NCI-H1694 (cell line): ENCODE measurements at regions not wholly inside any gene's neighbourhood (a gene's known extent, or its start where the extent isn't known, plus 50 kb on each side); places are given as distances from the start of the nearest gene placed in this dataset.

Experiments
- DNase-seq: peaks from one replicate; lab custom pipeline; 2025; lab: John Stamatoyannopoulos, UW

DNA sequence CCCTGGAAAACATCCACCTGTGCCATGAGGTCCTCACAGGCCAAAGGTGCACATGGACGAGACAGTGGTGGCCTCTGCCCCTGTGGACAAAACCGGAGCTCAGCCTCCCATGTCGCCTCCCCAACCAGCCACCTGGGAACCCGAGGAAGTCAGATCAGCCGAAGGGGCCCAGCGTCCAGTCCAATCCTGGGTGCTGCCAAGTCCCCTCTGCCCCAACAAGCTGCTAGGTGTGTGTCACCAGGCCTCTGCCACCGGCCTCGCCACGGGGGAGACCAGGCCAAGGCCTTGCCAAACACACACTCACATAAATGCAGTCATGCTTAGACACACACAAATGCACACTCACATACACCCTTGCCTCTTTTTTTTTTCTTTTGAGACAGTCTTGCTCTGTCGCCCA lies 167.8 kb downstream of the RBFOX3 start:
- no peak for DNase-seq

DNA sequence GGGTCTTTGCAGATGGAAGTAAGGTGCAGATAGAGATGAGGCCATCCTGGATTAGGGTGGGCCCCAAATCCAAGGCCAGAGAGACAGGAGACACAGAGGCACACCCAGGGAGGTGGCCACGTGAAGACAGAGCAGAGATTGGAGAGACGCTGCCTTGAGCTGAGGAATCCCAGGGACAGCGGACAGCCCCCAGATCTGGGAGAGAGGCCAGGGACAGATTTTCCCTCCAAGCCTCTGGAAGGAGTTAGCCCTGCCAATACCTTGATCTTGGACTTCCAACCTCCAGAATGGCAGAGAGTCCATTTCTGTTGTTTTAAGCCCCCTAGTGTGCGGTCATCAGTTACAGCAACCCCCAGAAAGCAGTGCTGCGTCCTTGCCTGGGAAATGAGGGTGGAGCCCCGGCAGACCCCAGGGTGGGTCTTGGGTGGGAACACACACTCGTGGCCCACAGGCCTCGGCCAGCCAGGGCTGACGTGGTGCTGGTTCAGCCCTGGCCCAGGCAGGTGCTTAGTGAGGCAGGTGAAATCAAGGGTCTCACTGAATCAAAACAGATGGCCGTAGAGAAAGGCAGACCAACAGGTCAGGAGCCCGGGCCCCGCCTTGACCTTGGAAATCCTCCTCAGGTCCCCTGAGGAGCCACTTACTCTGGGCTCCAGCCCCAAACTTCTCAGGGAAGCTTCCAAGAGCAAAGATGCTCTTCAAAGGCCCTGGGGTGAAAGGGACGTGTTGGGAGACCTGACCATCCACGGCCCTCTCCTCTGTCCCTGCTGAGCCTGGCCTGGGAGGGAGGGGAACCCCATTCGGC lies 169.3 kb downstream of the RBFOX3 start:
- no peak for DNase-seq

DNA sequence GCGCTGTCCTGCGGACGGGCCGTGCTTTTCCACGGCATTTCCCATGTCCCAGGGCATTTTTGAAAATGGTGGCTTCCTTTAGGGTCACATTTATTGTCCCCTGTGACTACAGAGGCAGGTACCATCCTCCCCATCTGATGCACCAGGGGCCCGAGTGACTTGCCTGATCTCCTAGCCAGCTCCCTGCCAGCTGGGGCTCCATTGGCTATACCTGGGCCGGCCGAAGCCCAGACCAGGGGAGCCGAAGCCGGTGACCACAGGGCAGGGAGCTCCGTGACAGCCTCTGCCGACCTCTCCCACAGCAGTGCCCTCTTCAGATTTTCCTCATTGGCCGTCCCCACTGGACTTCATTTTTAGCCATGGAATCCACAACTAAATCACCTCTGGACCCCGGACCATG lies 170.6 kb downstream of the RBFOX3 start:
- DNase-seq = no peak

DNA sequence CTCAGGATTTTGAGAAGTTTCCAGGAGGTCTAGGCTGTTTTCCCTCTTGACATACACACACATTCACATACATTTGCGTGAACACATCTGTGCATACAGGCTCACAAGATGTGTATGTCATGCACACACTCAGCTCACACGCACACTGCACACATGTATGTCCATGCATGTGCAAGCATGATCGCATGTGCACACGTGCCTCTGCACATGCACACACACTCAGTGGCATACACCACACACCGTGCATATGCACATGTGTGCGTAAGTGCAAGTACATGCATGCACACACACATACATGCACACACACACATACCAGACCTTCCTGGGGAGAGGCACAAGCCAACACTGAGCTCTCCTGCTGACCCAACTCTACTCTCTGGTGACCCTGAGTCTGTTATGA lies 171.4 kb downstream of the RBFOX3 start:
- no peak for DNase-seq

DNA sequence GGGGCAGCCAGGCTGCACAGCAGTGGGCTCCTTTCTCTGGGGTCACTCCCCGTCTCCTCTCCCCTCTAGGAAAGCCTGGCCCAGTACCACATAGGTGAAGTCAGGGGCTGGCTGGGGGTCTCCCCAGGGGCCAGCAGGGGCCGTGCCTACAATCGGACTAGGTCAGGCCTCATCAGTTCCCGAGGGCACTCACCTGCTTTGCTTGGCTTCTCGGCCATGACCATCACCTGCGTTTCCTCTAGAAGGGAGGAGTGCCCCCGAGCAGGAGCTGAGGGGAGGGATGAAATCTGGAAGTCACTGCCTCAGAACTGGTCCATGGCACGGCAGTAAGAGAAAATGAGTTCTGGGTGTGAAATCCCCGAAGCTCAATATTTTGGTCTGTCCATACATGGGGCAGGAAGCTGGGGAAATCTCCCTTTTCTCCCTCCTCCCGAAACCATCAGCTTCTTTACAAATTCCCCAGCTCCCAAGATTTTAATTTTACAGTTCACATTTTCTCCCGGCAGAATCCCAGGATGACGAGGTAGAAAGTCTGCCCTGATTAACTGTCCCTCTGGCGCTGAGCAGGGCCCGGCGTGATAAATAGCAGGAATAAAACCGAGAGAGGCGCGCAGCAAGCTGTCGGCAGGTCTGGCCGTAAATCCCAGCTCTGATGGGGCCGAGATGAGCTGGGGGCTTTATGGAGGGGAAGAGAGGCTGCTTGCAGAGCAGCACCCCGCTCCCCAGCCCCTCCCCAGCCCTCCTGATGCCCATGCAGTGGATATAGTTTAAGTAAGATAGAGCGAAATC lies 172.1 kb downstream of the RBFOX3 start:
- DNase-seq = no peak

DNA sequence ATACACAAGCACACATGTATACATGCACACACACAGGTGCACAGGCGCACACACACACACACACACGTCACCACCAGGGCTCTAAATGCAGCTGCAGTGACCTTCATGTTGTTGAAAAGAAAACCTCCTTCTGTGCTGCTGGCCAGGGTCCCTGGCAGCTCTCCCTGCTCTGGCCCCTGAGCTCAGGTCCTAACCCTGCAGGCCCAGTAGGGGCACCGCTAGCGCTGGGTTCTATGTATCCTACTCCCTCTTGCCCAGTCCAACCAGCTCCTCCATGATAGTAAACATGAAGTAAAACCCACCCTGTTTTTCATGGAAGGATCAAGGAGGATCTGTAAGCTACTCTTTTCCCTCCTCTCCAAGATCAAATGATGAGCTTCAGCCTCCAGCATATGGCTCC lies 172.8 kb downstream of the RBFOX3 start:
- no peak for DNase-seq

DNA sequence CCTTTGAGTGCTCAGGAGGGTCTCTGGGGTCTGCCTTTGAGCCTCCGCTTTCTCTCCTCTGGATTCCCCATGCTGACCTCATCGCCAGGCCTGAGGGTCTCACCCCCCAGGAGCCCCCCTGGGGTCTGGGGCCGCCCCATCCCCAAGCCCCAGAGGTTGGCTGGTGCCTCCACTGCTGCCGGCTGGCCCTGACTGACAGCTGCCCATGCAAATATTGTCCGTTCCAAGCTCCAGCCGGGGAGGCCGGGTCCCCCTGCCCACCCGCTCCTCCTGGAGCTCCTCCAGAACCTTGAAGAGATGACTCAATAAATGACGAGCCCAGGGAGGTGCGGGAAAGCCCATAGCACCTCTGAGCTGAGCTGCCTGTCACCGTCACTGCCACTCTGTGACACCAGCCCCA lies 173.8 kb downstream of the RBFOX3 start:
- no peak for DNase-seq

DNA sequence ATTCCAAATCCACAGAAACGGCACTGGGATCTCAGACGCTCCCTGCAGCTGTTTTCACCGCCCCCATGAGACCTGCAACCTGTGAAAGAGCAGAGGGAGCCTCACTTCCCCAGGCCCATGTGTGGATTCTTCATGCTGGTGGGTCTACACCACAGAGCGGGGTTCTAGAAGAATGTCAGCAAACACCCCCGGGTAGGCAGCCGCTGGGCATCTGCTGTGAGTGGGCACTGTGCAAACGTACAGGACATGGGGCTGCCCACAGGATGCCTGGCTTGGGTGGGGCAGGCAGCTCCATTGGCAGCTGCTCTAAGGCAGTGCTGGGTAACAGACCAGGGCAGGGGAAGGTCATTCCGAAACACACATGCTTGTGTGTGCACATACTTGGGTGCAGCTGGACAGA lies 174.9 kb downstream of the RBFOX3 start:
- no peak for DNase-seq

DNA sequence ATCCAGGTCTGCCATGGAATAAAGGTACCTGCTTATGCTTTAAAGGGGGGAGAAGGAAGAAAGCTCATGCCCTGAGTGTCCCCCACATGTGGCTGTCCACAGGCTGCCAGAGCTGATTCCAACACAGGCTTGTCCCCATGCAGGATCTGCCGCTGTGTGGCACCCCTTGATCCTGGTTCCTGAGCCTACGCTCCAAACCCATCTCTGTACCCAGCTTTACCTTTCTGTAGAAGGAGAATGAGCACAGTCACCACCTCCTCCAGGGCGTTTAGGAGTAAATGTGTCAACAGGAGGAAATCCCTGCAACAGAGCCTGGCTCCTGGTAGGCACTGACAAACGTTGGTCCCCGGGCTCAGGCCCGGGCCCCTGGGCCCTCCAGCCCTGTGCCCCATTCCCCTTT lies 175.6 kb downstream of the RBFOX3 start:
- no peak for DNase-seq

DNA sequence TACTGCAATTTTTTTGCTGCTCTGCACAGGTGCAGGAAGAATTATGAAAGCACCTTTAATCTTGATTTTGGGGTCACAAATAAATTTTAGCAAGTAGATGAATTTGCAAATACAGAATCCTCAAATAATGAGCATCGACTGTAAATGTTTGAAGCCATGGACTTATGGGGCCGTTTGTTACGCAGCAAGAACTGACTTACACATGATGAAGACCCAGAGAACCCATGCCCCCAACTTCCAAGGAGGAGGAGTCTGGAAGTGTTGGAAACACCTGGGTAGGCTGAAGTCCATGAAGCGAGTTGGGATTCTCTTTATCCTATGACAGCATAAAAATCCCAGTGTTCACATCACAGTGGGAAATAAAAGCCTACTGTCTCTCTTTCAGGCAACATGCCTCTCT lies 176.6 kb downstream of the RBFOX3 start:
- DNase-seq = no peak

DNA sequence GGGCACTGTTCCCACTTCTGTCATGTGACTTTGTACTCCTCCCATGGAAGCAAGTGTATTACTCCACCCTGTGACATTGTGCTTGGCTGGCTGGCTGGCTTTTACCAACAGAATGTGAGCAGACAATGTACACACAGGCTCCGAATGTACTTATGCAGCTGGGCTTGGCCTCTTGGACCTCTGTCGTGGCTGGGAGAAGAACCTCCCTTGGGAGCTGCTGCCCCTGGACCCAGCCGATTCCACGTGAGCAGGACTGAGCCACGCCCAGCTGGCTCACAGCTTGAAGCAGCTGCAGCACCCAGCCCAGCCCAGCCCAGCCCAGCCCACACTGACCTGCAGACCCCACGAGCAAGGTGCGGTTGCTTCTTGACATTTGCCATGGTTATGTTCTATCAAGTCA lies 177.5 kb downstream of the RBFOX3 start:
- DNase-seq = no peak

DNA sequence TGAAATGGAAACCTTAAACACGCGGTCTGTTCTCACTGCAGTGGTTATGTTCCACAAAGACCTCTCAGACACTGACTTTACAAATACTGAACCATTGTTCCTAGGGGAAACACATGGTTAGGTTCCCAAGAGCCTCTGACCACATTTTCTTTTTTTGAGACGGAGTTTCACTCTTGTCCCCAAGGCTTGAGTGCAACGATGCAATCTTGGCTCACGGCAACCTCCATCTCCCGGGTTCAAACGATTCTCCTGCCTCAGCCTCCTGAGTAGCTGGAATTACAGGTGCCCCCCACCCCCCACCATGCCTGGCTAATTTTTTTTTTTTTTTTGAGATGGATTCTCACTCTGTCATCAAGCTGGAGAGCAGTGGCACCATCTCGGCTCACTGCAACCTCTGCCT lies 179.7 kb downstream of the RBFOX3 start:
- no peak for DNase-seq

DNA sequence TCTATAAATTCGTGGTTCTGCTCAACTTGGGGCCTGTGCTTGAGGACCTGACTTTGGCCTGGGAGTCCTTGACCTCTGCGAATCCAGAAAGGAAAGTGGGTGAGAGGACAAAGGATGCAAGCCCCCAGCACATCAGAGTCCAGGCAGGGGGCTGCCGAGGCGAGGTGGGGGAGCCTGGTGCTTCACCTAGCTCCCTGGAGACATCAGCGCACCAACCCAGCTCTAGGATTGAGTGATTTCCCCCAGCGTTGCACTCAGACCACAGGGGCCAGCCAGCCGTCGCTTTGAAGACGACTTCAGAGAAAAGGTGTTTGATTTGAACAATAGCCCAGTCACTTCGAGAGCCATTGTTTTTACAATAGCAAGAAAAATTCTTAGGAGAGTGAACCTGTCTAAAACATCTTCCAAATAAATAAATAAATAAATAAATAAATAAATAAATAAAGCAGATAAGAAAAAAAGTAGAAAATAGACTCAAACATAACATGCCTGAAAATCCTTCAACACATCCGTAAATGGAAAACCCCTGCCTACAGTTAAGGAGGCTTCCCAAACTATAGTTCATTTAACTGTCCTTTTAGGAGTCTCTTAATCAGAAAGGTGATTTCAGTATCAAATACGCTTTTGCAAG lies 180.9 kb downstream of the RBFOX3 start:
- DNase-seq = no peak

DNA sequence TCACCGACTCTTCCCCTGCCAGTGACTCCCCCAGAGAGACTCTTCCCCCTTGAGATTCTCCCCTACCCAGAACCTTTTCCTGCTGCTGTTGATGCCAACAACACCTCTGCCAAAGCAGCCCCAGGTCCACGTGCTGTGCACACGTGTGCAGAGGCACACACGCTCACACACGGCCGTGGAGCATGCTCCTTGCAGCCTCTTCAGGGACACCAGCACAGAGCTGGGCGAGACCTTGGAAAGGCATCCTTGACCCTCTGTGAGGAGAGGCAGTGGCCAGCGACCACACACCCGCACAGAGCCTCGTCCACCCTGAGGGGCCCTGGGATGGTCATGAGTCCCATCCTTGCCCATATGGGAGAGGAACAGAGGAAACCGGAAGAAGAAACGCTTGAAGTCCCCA lies 181.9 kb downstream of the RBFOX3 start:
- no peak for DNase-seq

DNA sequence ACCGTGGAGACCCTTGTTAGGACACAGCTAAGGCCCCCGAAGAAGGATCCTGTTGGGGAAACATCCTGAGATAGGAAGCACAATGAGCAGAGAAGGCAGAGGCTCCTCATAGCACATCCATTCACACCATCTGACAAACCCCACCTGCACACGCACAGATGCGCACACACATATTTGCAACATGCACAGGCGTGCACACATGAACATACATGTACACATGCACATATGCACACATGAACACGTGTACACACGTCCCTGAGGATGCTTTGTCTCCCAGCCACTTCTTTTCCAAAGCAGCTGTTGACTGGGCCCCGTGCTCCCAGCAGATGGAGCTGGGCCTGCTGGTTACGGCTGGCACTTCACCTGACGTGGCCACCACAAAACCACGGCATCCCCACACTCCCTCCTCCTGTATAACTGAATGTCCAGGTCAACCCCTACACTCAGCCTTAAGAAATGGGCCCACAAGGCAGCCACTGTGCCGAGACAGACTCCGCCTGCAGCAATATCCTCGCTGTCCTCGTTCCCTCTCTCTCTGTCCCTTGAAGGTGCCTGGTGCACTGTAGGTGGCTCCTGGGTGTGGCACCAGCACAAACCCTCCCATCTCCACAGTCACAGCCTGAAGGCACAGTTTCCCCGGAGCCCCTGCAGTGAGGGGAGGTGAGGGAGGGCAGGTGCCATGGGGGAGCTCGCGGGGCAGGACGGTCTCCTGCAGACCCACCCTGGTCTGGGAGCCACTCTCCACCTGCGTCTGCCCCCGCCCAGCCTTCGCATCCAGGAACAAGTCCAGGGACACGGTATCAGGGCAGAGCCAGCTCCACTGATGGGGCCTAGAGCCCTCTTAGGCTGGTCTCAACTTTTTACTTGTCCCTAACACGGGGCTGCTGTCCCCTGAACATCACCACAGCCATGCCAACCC lies 183.0 kb downstream of the RBFOX3 start:
- DNase-seq = no peak

DNA sequence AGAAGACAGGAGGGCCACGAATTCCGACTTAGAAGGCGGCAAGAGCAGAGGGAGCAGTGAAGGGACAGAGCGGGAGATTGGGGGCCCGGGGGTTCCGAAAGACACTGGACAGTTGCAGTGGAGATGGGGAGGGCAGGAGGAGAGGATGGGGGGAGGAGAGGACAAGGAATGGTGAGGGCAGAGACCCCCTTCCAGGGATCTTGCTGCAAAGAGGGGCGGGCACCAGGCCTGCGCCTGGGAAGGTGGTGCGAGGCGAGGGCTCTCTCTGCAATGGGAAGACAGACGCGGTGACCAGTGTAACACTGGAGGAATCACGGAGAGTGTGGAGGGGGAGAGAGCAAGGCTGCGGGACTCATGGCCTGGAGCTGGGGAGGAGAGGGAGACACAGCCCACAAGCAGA lies 185.2 kb downstream of the RBFOX3 start:
- DNase-seq = no peak

DNA sequence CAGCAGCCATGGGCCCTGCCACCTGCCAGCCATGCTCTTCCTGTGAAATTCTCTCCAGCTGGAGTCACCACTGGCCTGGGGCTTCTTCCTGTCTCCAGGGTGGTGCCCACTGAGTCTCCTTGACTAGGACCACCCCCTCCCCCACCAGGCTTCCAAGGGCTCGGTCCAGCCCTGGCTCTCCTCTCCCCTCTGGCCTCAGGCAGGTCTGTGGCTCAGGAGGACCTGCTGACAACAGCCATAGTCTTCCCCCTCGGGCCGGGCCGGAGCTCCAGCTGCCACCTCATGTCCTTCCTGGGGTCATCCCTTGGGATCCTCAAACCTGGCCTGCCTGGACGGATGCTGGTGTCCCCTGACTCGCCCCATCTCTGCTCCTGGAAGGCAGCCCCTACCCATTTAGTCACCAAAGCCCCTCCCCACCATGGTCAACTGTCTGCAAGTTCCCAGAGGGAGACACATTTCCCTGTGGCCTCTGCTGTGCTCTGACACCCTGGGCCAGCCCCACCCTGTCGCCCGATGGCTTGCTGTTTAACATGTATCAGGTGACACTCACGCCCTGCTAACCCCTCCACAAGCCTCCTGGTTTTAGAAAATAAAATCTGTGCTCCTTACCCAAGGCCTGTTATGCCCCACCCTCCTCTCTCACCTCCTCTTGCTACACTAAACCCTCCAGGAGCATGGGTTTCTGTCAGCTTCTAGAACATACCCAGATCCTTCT lies 186.2 kb downstream of the RBFOX3 start:
- DNase-seq = no peak

DNA sequence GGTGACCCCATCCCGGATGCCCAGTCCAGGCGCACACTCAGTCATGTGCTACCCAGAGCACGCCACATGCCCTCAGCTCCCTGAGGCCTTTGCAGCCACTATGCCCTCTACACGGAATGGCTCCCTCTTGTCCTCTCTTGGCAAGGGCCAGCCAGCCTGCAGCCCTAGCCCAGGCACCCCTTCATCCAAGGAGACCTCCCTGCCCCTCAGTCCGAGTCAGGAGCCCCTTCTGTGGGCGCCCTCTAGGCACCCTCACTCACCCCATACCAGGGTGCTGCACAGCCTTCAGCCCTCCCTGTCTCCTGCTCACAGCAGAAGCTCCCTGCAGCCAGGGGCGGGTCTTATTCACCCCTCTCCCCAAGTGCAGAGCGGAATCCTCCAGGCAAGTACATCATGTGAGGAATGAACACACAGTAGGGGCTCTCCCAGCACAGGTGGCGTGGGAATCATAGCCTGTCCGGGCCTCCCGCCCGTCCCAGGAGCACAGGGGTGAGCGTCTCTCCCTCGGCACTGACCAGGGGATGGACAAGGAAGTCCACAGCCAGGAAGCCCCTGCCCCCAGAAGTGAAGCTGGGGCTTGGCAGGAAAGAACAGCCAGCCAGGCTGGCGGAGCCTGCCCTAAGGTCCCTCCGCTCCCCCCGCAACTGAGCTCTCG lies 186.9 kb downstream of the RBFOX3 start:
- DNase-seq = no peak

DNA sequence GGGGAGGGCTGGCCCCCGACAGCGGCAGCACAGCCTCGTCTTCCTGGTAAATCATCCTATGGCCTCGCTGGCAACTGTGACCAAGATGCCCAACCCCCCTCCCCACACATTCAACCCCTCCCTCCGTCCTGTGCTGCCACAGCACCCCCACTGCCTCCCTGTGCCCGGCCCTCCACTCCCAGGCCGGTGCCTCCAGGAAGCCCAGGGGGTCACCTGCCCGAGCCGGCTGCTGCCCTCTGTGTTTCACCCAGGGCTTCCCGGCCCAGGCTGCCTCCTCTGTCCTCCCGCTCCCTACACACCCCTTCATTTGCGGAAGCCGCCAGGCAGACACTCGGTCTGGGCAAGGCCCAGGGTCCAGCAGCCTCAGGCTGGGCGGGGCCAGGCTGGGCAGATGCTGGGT lies 188.6 kb downstream of the RBFOX3 start:
- DNase-seq = no peak

DNA sequence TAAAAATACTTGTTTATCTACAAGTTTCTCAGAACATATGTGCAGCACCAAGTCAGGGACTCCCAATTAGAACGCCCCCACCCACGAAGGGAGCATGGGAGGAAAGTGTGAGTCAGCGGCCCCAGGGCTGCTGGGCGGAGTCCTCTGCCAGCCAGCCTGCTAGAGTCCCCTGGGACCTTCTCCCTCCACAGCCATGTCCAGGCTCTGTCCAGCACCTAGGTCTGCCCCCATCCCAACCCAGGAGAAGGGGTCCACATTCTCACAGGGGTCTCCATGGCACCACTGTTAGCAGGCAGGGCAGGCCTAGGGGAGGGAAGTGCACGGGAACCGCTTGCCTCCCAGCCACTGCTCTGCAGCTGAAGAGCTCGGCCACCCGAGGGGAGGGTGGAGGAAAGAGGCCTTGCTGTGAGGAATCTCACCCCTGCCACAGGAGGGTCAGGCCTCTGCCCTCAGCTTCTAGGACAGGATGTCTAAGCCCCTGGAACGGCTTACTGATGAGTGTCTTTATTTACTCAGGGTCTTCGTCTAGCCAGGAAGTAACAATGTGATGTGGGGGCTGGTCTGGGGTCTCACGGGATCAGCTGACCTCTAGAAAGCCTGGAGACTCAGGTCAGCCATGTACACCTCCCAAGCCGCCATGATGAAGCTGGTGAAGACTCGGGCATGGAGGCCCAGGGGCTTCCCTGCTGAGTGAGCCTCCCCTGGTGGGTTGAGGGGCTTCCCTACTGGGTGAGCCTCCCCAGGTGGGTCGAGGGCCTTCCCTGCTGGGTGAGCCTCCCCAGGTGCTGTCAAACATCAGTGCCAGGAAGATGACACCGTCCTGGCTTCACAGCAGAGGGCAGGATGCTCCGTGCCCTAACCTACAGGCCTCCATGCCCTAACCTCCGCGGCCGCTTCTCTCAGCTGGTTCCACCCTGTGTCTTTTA lies 190.3 kb downstream of the RBFOX3 start:
- DNase-seq = no peak
